Naive thymus-derived CD8-positive, alpha-beta T cell (primary cell): ENCODE measurements at regions not wholly inside any gene's neighbourhood (a gene's known extent, or its start where the extent isn't known, plus 50 kb on each side); places are given as distances from the start of the nearest gene placed in this dataset.
"Not testable (repeated sequence)": the region's sequence is repeated elsewhere in the genome, so short reads cannot be mapped to it uniquely, and the experiment has no call there.

Experiments used
- ATAC-seq, 2 donors: fragments of 150-1000 bp; cut with Tn5 transposase in 1 of 2; sonication (Bioruptor Pico), chemical (Tn5 transposase) in 1 of 2; 1 replicate in 1 of 2; 2 replicates in 1 of 2; pipeline ENCODE4 v1.10.0; 2021; ENCODE audit warnings: mild to moderate bottlenecking in 2 of 2, moderate library complexity in 2 of 2
- POLR2A ChIA-PET: fragments of 350-600 bp; sonication (Branson Sonifier 250); formaldehyde crosslinking; loops from one replicate; lab custom pipeline; 2021; ENCODE audit warnings: antibody characterized with exemption; lab: Charles Lee
- DNase-seq, 10 donors: peaks; one replicate each; pipeline versions ENCODE4 v3.0.0 to v3.0.0-alpha.2; 2020 to 2022
- H3K27ac Mint-ChIP-seq, 10 donors: one replicate each; pipeline ENCODE4 v1.8.0; 2020 to 2022; ENCODE audit warnings: mild to moderate bottlenecking in 10 of 10, mixed read lengths in 10 of 10, moderate library complexity in 4 of 10, inconsistent platforms in 1 of 10
- H3K27me3 Mint-ChIP-seq, 5 donors: one replicate each; pipeline ENCODE4 v1.8.0; 2021 to 2022; ENCODE audit warnings: mixed read lengths in 5 of 5
- H3K36me3 Mint-ChIP-seq, 3 donors: one replicate each; pipeline ENCODE4 v1.8.0; 2020 to 2022; ENCODE audit warnings: mixed read lengths in 3 of 3, mild to moderate bottlenecking in 2 of 3, inconsistent platforms in 1 of 3
- H3K4me1 Mint-ChIP-seq, 4 donors: one replicate each; pipeline ENCODE4 v1.8.0; 2021 to 2022; ENCODE audit warnings: mixed read lengths in 4 of 4
- H3K4me3 Mint-ChIP-seq, 10 donors: one replicate each; pipeline ENCODE4 v1.8.0; 2020 to 2022; ENCODE audit warnings: mild to moderate bottlenecking in 10 of 10, mixed read lengths in 10 of 10, moderate library complexity in 6 of 10, inconsistent platforms in 1 of 10
- H3K9me3 Mint-ChIP-seq, 9 donors: one replicate each; pipeline ENCODE4 v1.8.0; 2020 to 2022; ENCODE audit warnings: mixed read lengths in 9 of 9, mild to moderate bottlenecking in 3 of 9, inconsistent platforms in 1 of 9, moderate library complexity in 1 of 9

DNA sequence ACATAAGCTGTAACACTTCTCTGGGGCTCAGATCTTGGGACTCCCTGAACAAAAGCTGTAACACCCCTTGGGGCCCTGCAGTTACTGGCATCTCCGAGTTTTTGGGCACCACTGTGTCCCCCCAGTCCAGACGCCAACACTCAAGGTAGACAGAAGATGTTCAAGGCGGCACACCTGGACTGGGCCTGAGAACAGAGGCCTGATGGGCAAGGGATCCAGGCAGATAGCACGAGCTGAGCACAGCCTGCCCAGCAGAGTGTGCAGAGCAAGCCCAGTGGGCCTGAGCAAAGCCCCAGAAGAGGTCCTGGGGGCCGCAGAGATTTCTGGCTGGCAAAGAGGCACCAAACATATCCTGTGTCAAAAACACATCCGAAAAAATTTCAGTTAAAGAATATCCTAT, 1163.3 kb upstream of the PRR20A start:
- ATAC-seq: no peak
- POLR2A ChIA-PET: no interaction called here
- Mint-ChIP-seq H3K27ac (no peak overlapping the region), H3K4me1 (no peaks in the 10 kb centered on the region), H3K9me3 (peaks cover 3 to 24% (median 14%) of the 10 kb centered on the region in 9 donors), H3K36me3 (no peaks in the 10 kb centered on the region), H3K27me3 (no peaks in the 10 kb centered on the region), H3K4me3 (no peak overlapping the region)
- no peak for DNase-seq

DNA sequence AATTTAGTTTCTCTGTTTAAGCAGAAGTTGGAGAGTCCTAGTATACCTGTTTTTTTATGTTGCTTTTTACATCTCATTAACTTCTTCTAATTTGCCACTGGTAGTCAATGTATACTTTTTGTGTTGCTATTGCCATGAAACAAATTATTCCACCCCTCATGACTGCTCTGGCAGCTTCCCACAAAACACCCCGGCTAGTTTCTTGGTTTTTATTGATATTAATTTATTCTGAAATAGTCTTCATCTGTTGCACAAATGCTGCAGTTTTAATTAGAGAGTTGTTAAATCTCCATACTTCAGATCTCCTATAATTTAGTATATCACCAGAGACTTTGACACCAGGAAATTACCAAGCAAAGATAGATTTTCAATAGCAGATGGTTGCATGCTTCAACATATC, 1159.3 kb upstream of the PRR20A start:
- no peaks in the 10 kb centered on the region for H3K36me3 Mint-ChIP-seq
- no peak for DNase-seq
- H3K4me3 Mint-ChIP-seq: no peak overlapping the region
- no peaks in the 10 kb centered on the region for H3K4me1 Mint-ChIP-seq
- POLR2A ChIA-PET: no interaction called here
- peaks cover 0 to 19% (median 11%) of the 10 kb centered on the region in 9 donors for H3K9me3 Mint-ChIP-seq
- H3K27me3 Mint-ChIP-seq: no peaks in the 10 kb centered on the region
- no peak for ATAC-seq
- no peak overlapping the region for H3K27ac Mint-ChIP-seq

DNA sequence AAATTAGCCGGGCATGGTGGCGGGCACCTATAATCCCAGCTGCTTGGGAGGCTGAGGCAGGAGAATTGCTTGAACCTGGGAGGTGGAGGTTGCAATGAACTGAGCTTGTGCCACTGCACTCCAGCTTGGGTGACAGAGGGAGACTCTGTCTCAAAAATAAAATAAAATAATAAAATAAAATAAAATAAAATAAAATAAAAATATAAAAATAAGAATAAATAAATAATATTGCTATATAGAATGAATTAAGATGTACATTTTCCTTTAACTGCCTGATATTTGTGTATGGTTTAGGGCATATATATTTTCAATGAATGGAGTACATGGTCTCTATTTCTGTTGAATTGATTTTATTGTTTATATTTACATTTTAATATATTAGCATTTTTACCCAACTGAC, 1156.7 kb upstream of the PRR20A start:
- H3K27me3 Mint-ChIP-seq, H3K4me3 Mint-ChIP-seq, POLR2A ChIA-PET, DNase-seq, H3K36me3 Mint-ChIP-seq, ATAC-seq, H3K27ac Mint-ChIP-seq, H3K4me1 Mint-ChIP-seq: not testable (repeated sequence)
- peaks cover 0 to 19% (median 9%) of the 10 kb centered on the region in 9 donors for H3K9me3 Mint-ChIP-seq

DNA sequence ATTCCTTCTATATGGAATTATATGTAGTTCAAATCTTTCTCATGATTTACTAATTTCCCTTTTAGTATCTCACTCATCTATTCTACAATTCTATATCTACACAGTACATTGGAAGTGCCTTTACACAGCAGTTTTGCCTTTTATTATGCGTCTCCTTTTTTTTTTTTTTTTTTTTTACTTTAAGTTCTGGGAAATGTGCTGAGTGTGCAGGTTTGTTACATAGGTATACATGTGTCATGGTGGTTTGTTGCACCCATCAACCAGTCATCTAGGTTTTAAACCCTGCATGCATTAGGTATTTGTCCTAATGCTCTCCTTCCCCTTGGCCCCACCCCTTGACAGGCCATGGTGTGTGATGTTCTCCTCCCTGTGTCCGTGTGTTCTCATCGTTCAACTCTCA, 1150.1 kb upstream of the PRR20A start:
- Mint-ChIP-seq H3K27me3 (no peaks in the 10 kb centered on the region), H3K36me3 (no peaks in the 10 kb centered on the region), H3K4me3 (no peak overlapping the region)

DNA sequence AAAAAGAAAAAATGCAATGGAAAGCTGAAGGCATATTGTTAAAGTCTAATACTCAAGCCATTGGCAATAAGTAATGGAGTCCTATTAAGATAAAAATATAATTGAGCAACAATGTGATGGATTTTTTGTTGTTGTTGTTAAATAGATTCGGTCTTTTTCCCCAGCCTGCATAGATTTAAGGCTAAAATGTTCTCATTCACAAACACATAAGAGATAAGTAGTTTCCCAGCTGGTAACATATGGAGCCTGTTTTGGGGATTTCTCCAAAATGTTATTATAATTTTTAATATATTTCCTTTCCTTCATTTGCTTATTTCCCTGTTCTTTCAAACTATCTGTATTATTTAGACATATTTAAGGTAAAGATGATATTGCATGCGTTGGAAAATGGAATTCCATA, 1149.1 kb upstream of the PRR20A start:
- H3K27me3 Mint-ChIP-seq: no peaks in the 10 kb centered on the region
- H3K4me3 Mint-ChIP-seq: no peak overlapping the region
- DNase-seq (no peak), ATAC-seq (no peak)
- H3K4me1 Mint-ChIP-seq: no peaks in the 10 kb centered on the region
- POLR2A ChIA-PET: no interaction called here
- no peaks in the 10 kb centered on the region for H3K36me3 Mint-ChIP-seq
- H3K9me3 Mint-ChIP-seq: peaks cover 0 to 18% (median 5%) of the 10 kb centered on the region in 9 donors
- H3K27ac Mint-ChIP-seq: no peak overlapping the region

More for the DNA sequence above, 1150.1 kb upstream of the PRR20A start:
- POLR2A ChIA-PET: no interaction called here
- H3K9me3 Mint-ChIP-seq: peaks cover 0 to 22% (median 7%) of the 10 kb centered on the region in 9 donors
- DNase-seq (no peak), ATAC-seq (no peak)
- no peak overlapping the region for H3K27ac Mint-ChIP-seq
- H3K4me1 Mint-ChIP-seq: no peaks in the 10 kb centered on the region

DNA sequence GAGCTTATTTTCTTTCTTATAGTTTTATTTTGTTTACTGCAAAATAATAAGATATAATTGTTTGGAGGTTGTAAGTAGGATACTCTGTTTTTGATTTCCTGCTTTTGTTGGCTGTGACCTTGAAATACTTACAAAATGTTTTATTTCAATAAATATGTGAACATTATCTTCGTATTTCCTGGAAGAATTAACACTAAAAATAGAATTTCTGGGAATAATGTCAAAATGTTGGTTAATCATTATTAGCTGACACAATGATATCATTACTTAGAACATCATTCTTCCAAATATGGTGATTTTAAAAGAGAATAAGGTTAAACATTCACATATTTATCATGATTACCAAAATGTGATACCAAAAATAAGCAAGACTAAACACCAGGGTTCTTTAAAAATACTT, 1148.6 kb upstream of the PRR20A start:
- ATAC-seq (no peak), DNase-seq (no peak)
- POLR2A ChIA-PET: no interaction called here
- Mint-ChIP-seq H3K27me3 (no peaks in the 10 kb centered on the region), H3K4me1 (no peaks in the 10 kb centered on the region), H3K4me3 (no peak overlapping the region), H3K27ac (no peak overlapping the region), H3K9me3 (peaks cover 0 to 17% (median 6%) of the 10 kb centered on the region in 9 donors), H3K36me3 (no peaks in the 10 kb centered on the region)

DNA sequence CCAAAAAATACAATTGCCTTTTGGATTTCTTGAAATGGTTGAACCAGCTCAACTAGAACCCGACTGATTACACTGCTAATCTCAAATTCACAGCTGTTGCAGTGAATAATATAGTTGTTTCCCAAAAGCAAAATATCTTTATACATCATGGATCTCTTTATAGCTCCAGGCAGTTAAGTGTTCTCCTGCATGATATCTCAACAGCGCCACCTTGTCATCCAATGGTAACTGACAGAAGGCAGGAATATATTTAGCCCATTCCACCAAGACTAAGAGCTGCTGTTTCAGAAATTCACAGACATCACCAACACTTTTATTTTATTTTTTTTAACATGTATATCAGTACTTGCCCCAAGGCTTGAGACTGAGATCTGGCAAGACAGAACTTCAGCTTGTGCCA, 1141.0 kb upstream of the PRR20A start:
- Mint-ChIP-seq H3K27me3 (no peaks in the 10 kb centered on the region), H3K4me3 (no peak overlapping the region), H3K9me3 (peaks cover 0 to 33% (median 12%) of the 10 kb centered on the region in 9 donors), H3K27ac (no peak overlapping the region), H3K36me3 (peaks cover 0 to 5% (median 0%) of the 10 kb centered on the region in 3 donors), H3K4me1 (no peaks in the 10 kb centered on the region)
- POLR2A ChIA-PET: no interaction called here
- DNase-seq: no peak
- ATAC-seq: no peak

DNA sequence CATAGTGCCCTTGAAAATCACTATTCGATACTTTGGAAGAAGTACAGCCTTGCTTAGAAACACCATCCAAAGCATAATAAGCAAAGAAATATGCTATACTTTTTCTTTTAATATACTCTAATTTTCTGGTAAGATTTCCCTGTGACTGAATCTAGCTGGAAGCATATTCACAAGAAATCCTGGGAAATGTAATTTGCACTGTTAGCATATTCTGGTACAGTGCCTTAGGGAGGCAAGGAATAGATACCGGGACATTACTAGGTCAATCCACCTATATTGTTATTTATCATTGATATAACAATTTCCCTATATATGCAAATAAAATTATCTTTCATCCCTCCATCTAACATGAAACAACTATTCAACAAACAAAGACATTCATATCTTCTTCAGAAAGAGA, 1131.3 kb upstream of the PRR20A start:
- H3K4me3 Mint-ChIP-seq: no peak overlapping the region
- H3K9me3 Mint-ChIP-seq: peaks cover 0 to 14% (median 6%) of the 10 kb centered on the region in 9 donors
- H3K27ac Mint-ChIP-seq: no peak overlapping the region
- no peaks in the 10 kb centered on the region for H3K36me3 Mint-ChIP-seq
- POLR2A ChIA-PET: no interaction called here
- no peaks in the 10 kb centered on the region for H3K27me3 Mint-ChIP-seq
- no peaks in the 10 kb centered on the region for H3K4me1 Mint-ChIP-seq
- ATAC-seq: no peak
- DNase-seq: no peak

DNA sequence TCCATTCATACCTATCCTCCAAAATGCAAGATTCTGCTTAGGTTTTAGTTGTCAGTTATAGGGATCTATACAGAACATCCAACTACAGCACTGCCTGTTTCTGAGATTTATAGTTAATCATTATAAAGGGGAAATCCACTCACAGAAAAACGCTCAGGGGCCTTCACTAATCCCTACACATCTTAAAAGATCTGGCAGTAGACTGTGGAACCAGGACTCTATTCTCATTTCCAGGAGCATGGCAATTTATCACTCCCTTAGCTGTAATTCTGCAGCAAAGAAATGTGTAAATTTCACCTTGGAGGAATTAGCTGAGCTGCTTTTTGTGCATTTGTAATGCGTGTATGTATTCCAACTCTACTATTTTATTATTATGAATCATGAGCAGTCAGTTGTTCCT, 1128.1 kb upstream of the PRR20A start:
- POLR2A ChIA-PET: no interaction called here
- no peak for ATAC-seq
- Mint-ChIP-seq H3K36me3 (peaks cover 0 to 4% (median 0%) of the 10 kb centered on the region in 3 donors), H3K9me3 (peaks cover 3 to 21% (median 8%) of the 10 kb centered on the region in 9 donors), H3K4me1 (no peaks in the 10 kb centered on the region), H3K27me3 (no peaks in the 10 kb centered on the region), H3K4me3 (no peak overlapping the region), H3K27ac (no peak overlapping the region)
- no peak for DNase-seq

DNA sequence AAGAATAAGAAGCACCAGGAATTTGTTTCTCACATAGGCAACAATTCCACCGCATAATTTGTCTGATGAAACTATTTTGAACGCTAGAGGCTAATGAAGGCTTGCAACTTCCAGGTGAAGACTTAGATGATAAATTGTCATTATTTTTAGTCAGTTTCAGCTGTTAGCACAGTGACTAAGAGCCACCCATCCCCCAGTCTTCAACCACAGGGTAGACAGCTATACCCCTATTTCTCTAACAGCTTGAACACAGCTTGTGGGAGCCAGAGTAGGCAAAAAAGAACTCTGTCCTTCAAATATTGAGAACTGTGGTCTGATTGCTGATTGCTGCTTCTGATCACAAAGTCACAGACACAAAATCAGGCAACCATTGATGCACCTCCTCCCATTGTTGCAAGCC, 1124.8 kb upstream of the PRR20A start:
- ATAC-seq: no peak
- Mint-ChIP-seq H3K27ac (no peak overlapping the region), H3K27me3 (no peaks in the 10 kb centered on the region), H3K9me3 (peaks cover 7 to 39% (median 22%) of the 10 kb centered on the region in 9 donors), H3K36me3 (peaks cover 0 to 8% (median 0%) of the 10 kb centered on the region in 3 donors), H3K4me3 (no peak overlapping the region), H3K4me1 (no peaks in the 10 kb centered on the region)
- no peak for DNase-seq
- POLR2A ChIA-PET: no interaction called here

DNA sequence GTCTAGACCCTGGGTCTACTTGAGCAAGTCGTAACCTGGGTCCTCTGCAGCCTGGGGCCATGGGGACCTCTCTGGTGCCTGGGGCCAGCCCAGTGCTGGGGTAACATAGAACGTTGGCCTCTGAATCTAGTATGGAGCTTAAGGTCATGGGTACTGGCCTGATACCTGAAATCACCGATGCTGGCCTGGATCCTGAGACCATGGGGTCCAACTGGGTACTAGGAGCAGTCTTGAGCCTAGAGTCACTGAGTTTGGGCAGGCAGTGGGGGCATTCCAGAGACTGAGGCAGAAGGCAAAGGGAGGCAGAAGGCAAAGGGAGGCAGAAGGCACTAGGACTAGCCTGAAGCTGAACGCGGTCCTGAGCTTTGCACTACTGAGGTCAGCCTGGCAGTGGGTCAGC, 1121.1 kb upstream of the PRR20A start:
- ATAC-seq (no peak), DNase-seq (no peak)
- no peak overlapping the region for H3K4me3 Mint-ChIP-seq
- H3K36me3 Mint-ChIP-seq: peaks cover 0 to 8% (median 0%) of the 10 kb centered on the region in 3 donors
- no peaks in the 10 kb centered on the region for H3K4me1 Mint-ChIP-seq
- H3K27me3 Mint-ChIP-seq: no peaks in the 10 kb centered on the region
- POLR2A ChIA-PET: no interaction called here
- H3K9me3 Mint-ChIP-seq: peaks cover 4 to 43% (median 23%) of the 10 kb centered on the region in 9 donors
- H3K27ac Mint-ChIP-seq: no peak overlapping the region

DNA sequence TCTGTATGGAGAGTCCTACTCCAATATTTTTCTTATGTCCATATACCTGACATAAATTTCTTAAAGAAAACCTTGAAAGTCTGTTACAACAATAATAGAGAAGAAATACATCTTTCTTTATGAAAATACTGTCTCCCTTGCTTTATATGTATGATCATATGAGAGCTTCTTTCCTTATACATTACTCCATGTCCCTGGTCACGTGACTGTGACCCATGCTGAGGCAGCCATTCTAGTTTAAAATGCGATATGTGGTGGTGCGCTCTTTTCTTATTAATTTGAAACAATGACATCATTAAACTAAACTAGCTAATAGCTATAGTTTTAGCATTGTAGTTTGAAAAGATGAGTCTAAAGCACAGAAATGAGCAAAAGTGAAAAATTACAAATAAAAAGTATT, 1120.3 kb upstream of the PRR20A start:
- Mint-ChIP-seq H3K27me3 (no peaks in the 10 kb centered on the region), H3K9me3 (peaks cover 4 to 43% (median 23%) of the 10 kb centered on the region in 9 donors), H3K27ac (no peak overlapping the region), H3K4me1 (no peaks in the 10 kb centered on the region), H3K4me3 (no peak overlapping the region), H3K36me3 (peaks cover 0 to 8% (median 0%) of the 10 kb centered on the region in 3 donors)
- DNase-seq (no peak), ATAC-seq (no peak)
- POLR2A ChIA-PET: no interaction called here

DNA sequence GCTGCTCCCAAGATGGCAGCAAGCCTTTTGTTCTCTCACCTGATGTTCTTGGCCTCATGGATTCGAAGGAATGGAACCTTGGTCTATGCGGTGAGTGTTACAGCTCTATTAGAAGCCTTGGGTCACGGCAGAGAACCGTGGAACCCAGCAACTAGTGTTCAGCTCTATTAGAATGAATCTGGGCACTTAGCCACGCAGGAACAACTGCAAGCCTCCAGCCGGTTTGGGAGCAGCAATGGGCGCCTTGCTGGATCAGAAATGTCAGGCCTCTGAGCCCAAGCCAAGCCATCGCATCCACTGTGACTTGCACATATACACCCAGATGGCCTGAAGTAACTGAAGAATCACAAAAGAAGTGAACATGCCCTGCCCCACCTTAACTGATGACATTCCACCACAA, 1100.7 kb upstream of the PRR20A start:
- DNase-seq: no peak
- Mint-ChIP-seq H3K4me3 (no peak overlapping the region), H3K27me3 (peaks cover 0 to 4% (median 0%) of the 10 kb centered on the region in 5 donors), H3K36me3 (peaks cover 0 to 6% (median 0%) of the 10 kb centered on the region in 3 donors), H3K27ac (no peak overlapping the region), H3K4me1 (no peaks in the 10 kb centered on the region), H3K9me3 (peaks cover 5 to 38% (median 24%) of the 10 kb centered on the region in 9 donors)
- POLR2A ChIA-PET: no interaction called here
- no peak for ATAC-seq

DNA sequence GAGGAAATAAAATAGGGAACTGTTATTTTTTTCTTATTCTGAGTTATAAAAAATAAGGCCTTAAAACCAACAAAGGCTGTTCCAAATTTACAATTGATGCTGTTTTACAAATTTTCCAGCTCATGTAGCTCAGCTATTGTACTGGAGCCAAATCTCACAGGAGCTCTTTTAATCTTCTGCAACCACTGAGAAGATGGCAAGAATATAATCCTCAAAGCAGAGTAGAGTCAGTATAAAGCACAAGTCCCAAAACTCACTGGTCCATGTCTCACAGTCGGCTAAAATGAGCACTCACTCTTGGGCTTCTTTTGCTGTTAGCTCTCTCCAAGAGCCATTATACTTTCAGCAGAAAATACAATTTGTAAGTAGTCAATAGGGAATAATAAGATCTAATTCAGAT, 1074.4 kb upstream of the PRR20A start:
- no peak overlapping the region for H3K27ac Mint-ChIP-seq
- H3K4me3 Mint-ChIP-seq: no peak overlapping the region
- peaks cover 0 to 15% (median 5%) of the 10 kb centered on the region in 9 donors for H3K9me3 Mint-ChIP-seq
- no peaks in the 10 kb centered on the region for H3K4me1 Mint-ChIP-seq
- POLR2A ChIA-PET: no interaction called here
- ATAC-seq (no peak), DNase-seq (no peak)
- no peaks in the 10 kb centered on the region for H3K36me3 Mint-ChIP-seq
- H3K27me3 Mint-ChIP-seq: no peaks in the 10 kb centered on the region
